CD4-positive, alpha-beta T cell treated with Interleukin-15 for 1 hour (primary cell): ENCODE measurements at regions not wholly inside any gene's neighbourhood (a gene's known extent, or its start where the extent isn't known, plus 50 kb on each side); places are given as distances from the start of the nearest gene placed in this dataset.

ENCODE experiments used
- DNase-seq: peaks from one replicate; pipeline ENCODE4 v3.0.0-alpha.2; 2020

DNA sequence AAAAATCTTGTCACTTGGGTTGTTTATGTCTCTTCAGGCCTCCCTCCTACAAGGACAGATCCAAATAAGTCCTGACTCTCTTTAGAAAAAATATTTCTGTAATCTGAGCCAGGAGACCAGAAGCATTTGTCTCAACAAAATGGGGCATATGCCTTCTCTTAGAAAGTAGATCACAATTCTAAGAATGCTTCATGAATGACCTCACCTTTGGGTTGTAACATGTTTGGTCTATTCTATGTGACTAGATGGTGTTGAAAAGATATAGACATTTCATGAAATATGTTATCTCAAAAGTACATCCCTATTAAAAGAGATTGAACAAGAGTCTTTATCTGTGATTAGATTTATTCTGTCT lies 159.0 kb upstream of the SETBP1 start:
- no peak for DNase-seq

- no peak for DNase-seq
Measured at GRCh38 chr18:44526705-44527415, 153.8 kb upstream of the SETBP1 start.

GRCh38 chr18:44533071-44533470 lies 147.6 kb upstream of the SETBP1 start:
- no peak for DNase-seq

- DNase-seq, result no peak
Measured at GRCh38 chr18:44536046-44536445, 144.6 kb upstream of the SETBP1 start.

GRCh38 chr18:44536619-44537018 lies 144.1 kb upstream of the SETBP1 start:
- DNase-seq, result no peak

DNA sequence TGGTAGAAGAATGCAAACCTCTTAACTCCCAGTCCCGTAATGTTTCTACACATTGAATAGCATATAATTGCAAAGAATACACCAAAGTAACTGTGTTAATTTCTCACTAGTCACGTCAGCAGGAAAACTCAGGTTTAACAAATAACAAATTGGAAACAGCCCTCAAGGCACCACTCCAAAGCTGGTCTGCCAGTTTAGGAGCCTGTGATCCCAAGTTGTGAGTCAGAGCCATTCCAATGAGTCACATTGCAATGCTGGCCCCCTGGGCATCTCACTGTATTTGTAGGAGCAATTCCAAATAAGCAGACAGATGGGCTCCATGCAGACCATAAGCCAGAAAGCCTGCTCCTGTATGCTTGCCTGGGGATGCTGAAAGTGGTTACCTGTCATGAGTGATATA lies 143.2 kb upstream of the SETBP1 start:
- no peak for DNase-seq

GRCh38 chr18:44539926-44540325 lies 140.8 kb upstream of the SETBP1 start:
- DNase-seq, result no peak

DNA sequence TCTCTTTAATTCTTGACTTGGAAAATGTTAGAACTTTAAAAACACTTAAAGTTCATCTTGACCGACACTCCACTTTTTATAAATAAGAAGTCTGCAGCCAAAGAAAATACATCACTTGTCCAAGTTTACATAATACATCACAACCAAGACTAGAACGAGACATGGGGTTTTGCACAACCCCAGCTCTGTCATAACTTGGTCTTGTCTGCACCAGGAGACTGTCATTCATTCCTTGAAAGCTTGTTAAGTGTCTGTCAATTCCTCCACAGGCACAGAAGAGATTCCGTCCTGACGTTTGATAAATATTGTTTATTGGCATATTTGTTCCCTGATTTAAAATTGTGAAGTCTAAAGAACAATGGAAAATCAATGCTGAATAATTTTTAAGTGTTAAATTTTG lies 139.5 kb upstream of the SETBP1 start:
- DNase-seq, result no peak

GRCh38 chr18:44541781-44542180 lies 138.9 kb upstream of the SETBP1 start:
- DNase-seq, result no peak

- DNase-seq, result no peak
Measured at GRCh38 chr18:44543387-44543786, 137.3 kb upstream of the SETBP1 start.

DNA sequence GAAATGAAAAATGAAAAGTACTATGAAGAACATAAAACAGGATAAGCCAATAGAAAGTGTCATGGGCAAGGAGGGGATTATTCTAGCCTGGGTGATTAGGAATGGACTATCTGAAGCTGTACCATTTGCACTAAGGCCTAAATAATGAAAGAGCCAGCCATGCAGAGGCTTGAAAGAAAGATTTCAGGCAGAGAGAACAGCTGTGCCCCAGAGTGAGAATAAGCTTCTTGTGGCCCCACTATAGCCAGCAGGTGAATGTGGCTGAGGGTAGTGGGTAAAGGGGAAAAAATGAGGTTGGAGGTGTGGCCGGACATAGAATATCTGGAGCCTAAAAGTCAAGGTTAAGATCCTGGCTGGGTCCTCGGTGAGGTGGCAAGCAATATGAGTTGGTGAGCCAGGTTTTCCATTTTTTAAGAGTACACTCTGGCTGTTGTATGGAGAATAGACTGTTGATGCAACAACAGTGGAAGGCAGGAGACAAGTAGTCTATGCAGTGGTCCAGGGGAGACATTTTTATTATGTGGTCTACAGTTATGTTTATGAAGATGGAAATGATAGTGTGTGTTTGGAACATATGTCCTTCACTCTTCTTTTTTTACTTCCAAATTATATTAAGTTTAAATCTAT lies 135.2 kb upstream of the SETBP1 start:
- DNase-seq, result no peak

DNA sequence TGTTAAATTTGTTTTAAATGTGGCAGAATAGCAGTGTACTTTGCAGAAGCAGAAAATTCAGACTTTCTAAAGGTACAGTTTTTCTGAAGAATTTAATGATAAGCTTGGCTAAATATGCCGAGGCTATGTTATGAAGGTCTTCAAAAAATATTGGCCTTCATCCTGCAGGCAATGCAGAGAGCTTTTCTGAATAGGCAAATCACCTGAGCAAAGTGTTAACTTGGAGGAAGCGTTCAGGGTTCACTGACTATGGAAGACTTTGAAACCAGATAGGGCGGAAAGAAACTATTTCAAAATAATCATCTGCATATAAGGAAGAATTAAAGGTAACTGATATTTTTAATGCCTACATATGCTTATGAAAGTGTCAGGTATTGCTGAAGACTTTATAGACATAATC lies 133.7 kb upstream of the SETBP1 start:
- DNase-seq, result no peak

- DNase-seq, result no peak
Measured at GRCh38 chr18:44548291-44549221, 132.1 kb upstream of the SETBP1 start.

- DNase-seq, result no peak
Measured at GRCh38 chr18:44552706-44553105, 128.0 kb upstream of the SETBP1 start.

DNA sequence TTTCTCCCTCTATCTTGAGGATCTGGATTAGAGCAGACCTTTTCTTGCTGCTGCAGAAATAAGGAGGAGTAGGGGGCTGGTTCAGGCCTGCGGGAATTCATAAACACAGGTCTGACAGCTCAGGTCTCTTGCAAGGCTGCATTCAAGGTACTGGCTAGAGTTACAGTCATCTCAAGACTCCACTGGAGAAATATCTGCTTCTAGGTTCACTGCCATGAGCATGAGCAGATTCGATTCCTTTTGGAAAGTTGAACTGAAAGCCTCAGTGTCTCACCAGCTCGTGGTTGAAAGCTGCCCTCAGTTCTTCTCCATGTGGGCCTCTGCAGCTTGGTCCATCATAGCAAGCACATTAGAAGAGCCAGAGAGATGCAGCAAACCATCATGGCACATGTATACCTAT lies 124.4 kb upstream of the SETBP1 start:
- no peak for DNase-seq

DNA sequence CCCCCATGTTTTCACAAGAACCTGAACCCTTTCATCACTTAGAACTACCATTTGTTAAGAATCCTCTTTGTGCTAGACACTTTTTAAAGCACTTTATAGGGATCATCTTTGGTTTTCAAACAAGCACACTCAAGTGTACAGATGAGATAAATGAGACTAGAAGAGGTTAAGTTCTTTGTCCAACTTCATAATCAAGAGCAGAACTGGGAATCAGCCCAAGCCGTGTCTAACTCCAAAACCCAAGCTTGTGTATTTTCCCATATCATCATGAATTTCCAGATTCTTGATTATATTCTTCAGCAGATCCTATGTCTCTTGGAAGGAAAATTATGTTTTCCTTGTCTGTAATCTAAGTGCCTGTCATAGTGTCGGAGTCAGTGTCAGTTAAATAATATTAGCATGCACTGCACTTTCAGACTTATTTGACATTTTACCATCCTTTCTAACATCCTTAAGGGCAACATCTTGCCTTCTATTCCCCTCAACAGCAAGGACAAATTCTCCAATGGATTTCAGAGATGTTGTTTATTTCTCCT lies 123.0 kb upstream of the SETBP1 start:
- DNase-seq, result no peak

GRCh38 chr18:44558767-44559166 lies 121.9 kb upstream of the SETBP1 start:
- DNase-seq, result no peak

GRCh38 chr18:44562986-44563385 lies 117.7 kb upstream of the SETBP1 start:
- no peak for DNase-seq

DNA sequence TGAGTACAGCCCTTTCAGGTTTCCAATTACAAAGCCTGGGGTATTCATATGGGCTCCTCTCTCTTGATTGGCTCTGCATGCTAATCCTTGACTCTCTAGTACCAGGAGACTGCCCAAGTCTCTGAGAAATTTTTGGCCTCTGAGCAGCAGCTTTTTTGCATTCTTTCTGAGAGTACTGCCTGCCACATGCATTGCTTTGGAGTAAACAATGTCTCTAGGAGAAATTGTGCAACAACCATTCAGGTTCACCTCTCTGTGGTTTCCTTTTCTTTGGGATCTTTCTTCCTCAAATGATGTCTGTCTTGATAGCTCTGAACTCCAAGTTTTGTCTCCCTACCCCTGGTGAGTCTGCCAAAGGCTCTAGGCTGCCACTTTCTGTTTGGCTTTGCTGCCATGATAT lies 115.8 kb upstream of the SETBP1 start:
- DNase-seq, result no peak

DNA sequence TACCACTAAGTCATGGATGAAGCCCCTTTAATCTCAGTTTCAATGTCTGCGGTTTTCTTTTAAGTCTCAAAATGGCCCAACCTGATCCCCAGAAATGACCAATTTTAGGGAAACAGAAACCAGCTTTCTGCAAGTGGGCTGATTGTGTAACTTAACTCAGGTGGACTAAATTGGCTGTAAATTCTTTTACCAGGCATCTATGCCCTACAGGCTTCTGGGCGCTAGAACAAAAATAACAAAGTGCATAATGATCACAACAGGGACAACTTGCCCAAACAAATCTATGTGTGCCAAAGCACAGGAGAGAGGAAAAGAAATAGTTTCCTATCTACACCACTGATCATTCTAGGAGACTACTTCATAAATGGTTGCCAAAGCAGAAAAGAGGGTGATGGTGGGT lies 112.3 kb upstream of the SETBP1 start:
- no peak for DNase-seq

DNA sequence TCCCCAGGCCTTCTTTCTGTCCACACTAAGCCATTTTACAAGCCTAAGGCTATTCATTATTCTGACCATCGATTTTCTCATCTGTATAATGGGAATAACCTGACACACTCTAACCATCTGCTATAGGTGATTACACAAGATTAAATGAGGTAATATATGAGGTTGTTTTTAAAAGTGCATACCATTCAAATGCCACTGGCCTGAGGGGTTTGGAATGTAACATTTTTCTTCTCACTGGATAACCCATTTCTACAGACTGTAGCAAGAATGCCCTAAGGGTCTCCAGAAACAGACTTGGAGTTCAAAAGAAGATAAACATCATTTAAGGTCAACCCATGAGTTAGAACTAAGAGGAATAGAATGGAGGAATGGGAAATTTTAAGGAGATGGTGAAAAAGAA lies 111.7 kb upstream of the SETBP1 start:
- DNase-seq, result no peak

DNA sequence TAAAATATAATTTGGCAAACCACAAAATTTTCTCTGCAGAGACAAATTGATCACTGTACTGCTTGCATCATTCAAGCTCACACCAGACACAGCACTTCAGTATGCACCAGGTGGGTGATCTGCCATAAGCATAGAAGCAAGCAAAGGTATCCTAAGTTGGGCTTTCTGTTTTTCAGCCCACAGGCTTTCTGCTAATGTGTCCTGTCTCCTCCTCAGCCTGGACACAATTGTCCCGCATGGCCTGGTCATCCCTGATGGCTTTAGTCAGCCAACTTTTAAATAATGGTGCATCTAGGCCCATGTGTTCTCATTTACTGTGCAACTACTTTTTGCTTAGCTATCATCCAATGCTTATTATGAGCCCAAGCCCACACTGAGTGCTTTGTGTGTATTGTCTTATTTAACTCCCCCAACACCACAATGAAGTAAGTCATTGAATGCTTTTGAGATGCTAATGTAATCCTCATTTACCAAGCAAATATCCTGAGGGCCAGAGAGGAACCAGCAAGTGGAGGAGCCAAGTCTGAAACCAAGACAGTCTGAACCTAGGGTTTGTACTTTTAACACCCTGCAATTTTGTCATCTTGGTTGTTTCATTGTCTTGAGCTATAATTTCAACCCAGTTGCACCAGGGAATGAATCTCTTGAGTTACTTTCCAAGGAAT lies 111.2 kb upstream of the SETBP1 start:
- no peak for DNase-seq

DNA sequence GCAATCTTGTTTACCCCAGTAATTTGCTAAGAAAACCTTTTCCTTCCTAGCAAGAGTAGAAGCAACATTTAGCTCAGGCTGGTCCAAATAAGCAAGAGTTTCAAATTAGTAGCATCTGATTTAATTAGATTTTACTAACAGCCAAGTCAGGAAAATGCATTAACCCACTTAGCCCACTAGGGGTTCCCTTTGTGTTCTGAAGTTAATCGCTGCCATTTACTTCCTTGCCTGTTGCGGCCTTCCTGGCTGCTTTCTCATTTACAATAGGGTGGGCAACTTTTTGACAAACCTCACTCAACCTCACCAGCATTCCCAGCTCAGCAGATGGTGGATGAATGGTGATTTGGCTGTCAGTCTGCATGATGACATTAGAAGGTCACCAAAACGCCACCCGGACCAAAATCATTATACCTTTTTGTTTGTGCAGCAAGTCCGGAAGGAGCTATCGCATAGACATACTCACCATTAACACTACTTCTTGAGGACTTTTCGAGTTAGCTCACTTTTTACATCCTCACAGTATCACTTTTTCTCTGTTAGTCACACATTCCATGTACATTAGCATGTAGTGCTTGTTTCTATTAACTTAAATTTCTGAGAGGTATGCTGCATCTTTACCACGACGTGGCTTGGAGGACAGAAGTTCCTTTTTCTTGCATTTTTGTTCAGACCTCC lies 101.5 kb upstream of the SETBP1 start:
- no peak for DNase-seq
